Tibial nerve (tissue), 3 donors: ENCODE measurements at regions not wholly inside any gene's neighbourhood (a gene's known extent, or its start where the extent isn't known, plus 50 kb on each side); places are given as distances from the start of the nearest gene placed in this dataset.

ENCODE experiments used
- POLR2A ChIP-seq, 2 donors: fragments of 450-650 bp; IDR thresholded peaks; one replicate each; pipeline ENCODE4 v1.6.1; 2017; ENCODE audit warnings: antibody characterized with exemption in 2 of 2, mild to moderate bottlenecking in 2 of 2, moderate library complexity in 2 of 2
- TF ChIP-seq, protein P1 (sequence below), 5 experiments: fragments of 200-600 bp in 3 of 5; fragments of 450-650 bp in 2 of 5; sonication (generic) in 3 of 5; IDR thresholded peaks; one replicate each; pipeline ENCODE4 v1.5.1; 2016 to 2019; ENCODE audit warnings: antibody characterized with exemption in 5 of 5, mild to moderate bottlenecking in 3 of 5, moderate library complexity in 2 of 5

DNA sequence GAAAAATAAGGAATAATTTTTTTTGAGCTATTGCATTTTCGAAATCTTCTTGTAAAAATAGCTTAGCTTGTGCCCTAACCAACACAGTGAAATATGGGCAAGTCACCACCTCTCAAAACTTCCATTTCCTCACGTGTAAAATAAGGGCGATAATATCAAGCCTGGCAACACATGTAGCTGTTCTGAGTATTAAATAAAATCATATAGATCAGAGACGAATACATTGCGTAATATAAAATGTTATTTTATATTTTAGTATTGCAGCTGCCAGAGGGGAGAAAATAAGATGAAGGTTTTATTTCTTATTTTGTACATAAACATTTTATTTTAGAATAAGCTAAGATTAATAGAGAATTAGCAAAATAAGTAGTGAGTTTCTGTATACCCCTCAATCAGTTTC lies 85.9 kb downstream of the C21orf91 start:
- TF ChIP-seq, protein P1, sequence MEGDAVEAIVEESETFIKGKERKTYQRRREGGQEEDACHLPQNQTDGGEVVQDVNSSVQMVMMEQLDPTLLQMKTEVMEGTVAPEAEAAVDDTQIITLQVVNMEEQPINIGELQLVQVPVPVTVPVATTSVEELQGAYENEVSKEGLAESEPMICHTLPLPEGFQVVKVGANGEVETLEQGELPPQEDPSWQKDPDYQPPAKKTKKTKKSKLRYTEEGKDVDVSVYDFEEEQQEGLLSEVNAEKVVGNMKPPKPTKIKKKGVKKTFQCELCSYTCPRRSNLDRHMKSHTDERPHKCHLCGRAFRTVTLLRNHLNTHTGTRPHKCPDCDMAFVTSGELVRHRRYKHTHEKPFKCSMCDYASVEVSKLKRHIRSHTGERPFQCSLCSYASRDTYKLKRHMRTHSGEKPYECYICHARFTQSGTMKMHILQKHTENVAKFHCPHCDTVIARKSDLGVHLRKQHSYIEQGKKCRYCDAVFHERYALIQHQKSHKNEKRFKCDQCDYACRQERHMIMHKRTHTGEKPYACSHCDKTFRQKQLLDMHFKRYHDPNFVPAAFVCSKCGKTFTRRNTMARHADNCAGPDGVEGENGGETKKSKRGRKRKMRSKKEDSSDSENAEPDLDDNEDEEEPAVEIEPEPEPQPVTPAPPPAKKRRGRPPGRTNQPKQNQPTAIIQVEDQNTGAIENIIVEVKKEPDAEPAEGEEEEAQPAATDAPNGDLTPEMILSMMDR (IDR thresholded peaks at IDR 0.05): no peak
- no peak for TF ChIP-seq POLR2A (IDR thresholded peaks at IDR 0.05)
